DMS114 treated with DMSO at 0.1 percent for 48 hours (cell line): ENCODE measurements at regions not wholly inside any gene's neighbourhood (a gene's known extent, or its start where the extent isn't known, plus 50 kb on each side); places are given as distances from the start of the nearest gene placed in this dataset.
"Not testable (repeated sequence)": the region's sequence is repeated elsewhere in the genome, so short reads cannot be mapped to it uniquely, and the experiment has no call there.

Experiments used
- DNase-seq: peaks from one replicate; lab custom pipeline; 2025; ENCODE audit not compliant: unreplicated experiment; lab: John Stamatoyannopoulos, UW

DNA sequence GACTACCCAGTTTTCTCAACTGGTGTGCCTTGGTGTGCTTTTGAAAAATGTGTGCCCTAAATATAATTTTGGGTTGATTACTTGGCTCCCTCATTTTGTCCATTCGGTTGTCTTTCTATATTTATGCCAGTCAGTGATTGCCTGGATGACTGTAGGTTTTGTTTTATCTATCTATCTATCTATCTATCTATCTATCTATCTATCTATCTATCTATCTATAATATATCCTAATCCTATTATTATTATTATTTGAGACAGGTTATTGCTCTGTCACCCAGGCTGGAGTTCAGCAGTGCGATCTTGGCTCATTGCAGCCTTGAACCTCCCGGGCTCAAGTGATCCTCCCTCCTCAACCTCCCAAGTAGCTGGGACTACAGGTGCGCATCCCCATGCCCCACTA lies 111.4 kb upstream of the GRK3 start:
- DNase-seq: no peak

- no peak for DNase-seq
These were observed 110.9 kb upstream of the GRK3 start for GRCh38 chr22:25453557-25453956.

- DNase-seq: not testable (repeated sequence)
These were observed 108.0 kb upstream of the GRK3 start for GRCh38 chr22:25456300-25457043.

GRCh38 chr22:25458631-25459030 lies 105.8 kb upstream of the GRK3 start:
- DNase-seq: not testable (repeated sequence)

- DNase-seq: not testable (repeated sequence)
These were observed 103.8 kb upstream of the GRK3 start for GRCh38 chr22:25460682-25461081.

DNA sequence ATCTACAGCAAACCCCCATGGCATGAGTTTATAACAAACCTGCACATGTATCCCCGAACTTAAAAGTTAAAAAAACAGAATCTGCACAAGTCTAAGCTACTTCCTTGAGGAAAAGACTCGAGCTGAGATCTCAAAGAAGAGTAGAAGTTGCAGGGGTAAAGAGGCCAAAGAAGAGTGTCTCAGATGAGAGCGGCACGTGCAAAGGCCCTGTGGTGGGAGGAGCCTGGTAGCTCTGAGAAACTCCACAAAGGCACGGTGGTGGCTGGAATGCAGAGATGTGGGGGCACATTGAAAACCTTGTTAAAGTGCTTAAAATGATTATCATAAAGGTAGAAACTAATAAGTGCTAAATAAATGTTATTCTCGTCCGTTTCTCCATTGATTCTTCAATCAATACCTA lies 103.2 kb upstream of the GRK3 start:
- DNase-seq: no peak

DNA sequence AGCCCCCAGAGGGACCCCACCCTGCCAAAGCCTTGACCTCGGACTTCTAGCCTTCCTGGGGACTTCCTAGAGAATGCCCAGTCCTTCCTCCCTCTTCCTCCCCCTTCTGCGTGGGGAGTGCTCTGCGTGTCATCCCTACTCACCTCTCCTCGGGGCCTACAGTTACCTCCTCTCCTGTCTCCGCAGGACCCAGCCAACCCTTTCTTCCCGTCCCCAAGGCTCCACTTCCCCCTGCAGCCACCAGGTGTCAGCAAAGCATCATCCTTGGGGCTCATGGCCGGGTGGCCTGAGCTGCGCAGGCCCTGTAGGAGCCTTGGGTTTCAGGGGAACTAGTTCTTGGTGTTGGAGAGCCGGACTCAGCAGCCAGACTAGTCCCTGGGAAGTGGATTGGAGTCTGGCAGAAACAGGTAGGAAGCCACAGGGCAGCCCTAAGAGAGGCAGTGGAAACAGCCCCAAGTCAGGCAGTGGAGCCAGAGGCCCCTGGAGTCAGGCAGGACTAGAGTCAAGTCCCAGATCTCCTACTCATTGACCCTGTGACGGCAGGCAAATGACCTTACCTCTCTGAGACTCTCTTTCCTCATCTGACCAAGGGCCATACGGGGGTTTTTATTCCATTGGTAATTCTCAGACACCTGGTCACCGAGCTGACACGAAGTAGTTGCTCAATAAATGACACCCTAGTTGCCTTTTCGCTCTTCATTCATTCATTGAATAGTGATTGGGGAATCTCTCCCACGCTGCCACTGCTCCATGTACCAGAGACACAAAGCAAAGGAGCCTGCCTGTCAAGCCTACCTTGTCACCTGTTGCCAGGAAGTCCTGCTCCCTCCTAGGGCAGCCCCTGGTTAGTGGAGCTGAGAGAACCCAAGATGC lies 101.8 kb upstream of the GRK3 start:
- peak; percentile 50 for DNase-seq

- DNase-seq: not testable (repeated sequence)
These were observed 101.2 kb upstream of the GRK3 start for GRCh38 chr22:25463347-25463628.

DNA sequence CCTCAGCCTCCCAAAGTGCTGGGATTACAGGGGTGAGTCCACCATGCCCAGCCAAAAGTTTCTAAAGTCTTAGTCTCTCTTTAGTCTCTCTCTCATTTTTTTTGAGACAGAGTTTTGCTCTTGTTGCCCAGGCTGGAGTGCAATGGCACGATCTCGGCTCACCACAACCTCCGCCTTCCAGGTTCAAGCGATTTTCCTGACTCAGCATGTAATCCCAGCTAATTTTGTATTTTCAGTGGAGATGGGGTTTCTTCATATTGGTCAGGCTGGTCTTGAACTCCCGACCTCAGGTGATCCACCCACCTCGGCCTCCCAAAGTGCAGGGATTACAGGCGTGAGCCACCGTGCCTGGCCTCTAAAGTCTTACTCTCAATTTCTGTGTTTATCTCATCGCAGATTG lies 100.1 kb upstream of the GRK3 start:
- DNase-seq: not testable (repeated sequence)

DNA sequence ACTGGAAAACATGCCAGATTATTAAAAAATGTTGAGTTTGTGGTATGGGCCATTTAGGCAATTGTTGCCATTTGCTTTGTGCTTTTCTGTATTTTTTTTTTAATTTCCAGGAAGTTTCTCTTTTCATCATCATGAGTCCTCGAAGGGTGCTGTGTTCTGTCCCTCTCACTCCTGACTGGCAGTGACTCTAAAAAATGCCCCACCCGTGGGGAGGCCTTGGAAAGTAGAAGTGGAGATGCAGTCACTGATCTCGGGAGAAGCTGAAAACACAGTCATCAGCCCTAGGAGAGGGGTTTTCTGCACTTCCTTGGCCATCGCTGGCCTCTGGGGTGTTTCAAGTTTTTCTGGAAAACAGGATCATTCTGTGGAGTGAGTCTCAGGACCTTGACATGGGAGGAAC lies 98.5 kb upstream of the GRK3 start:
- no peak for DNase-seq

GRCh38 chr22:25472382-25472781 lies 92.1 kb upstream of the GRK3 start:
- DNase-seq: no peak

GRCh38 chr22:25475257-25476022 lies 89.0 kb upstream of the GRK3 start:
- no peak for DNase-seq

DNA sequence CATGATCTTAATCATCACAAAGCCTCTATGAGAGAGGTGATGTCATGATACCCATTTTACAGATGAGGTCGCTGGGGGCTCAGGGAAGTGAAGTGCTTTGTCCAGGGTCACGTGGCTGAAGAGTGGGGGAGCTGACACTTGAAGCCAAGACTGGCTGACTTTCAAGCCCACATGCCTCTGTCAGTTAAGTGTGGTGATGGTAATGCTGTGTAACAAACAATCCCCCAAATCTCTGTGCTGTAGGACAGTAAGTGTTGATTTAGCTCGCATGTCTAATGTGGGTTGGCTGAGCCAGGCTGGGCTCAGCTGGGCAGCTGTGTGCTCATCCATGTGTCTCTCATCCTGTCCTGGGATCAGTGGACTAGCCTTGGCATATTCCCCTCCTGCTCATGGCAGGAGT lies 87.1 kb upstream of the GRK3 start:
- DNase-seq: no peak

GRCh38 chr22:25478111-25478510 lies 86.4 kb upstream of the GRK3 start:
- no peak for DNase-seq

DNA sequence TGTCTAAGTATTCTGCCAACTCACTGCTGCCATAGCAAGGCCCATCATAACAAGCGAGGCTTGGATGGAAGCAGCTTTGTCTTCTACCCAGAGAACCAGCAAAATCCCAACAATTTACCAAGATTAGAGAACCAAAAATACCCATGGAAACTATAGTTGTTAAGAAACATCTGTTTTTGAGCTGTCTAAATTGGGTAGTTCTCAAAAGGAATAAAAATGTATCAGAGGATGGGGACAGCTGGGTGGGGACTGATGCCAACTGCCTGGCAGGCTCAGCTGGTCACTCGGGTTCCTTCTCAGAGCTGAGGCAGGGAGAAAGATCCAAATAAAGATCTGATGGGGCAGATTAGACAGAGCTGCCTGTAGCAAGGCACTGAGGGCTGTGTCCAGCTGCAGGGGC lies 85.9 kb upstream of the GRK3 start:
- no peak for DNase-seq

- not testable (repeated sequence) for DNase-seq
These were observed 83.6 kb upstream of the GRK3 start for GRCh38 chr22:25480868-25481267.

DNA sequence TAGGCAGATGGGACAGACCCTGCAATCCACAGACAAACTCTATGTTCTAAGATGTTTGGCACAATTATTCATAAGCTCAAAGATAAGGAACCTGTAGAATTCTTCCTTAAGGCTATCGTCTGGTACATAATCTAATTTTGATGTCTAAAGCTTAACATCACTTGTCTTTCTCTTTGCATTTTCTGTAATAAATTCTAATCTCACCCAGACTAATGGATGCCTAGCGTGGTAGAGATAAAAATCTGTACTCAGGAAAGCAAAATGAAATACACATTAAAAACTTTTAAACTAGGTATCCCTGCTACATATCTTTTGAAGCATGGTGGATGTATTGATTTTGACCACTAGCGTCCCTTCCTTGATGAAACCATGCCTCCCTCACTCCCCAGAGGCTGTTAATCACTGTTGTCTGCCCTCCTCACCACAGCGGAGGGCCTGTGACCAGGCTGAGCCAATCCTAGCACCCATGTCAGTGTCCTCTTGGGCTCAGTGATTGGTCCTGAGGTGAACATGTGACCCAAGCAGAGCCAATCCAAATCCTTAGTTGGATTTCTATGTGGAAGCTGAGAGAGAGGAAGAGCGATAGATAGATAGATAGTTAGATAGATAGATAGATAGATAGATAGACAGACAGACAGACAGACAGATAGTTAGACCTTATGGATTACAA lies 82.2 kb upstream of the GRK3 start:
- DNase-seq: no peak

DNA sequence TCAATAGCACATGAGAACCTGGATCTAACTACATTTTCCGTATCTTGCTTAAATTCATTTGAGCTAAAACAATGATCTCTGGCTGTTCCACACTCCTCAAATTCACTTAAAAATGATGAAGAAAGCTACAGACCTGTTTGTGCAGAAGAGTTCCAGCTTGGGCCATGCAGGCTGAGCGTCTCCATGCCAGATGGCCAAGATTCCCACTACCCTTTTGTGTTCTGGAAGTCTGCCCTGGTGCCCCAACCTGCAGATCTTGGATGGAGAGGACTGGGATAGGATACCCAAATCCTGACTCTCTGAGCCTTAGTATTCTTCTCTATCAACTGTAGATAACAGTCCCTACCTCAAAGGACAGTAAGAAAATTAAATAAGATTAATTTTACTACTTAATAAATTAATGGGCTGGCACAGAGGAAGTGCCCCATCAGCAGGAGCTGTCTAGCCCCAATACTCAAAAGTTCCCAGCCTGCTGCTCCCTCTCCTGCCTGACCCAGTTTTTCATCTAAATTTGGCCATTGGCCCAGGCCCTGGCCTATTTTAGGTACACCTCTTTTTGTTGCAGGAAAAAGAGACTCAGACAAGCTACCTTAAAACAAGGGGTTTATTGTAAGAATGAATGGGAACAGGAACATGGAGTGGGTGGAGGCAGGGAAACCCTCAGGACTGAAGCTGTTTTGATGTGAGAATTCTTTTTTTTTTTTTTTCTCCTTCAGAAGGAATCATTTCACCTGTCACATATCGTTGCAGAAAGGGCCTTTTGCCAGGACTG lies 81.4 kb upstream of the GRK3 start:
- no peak for DNase-seq

- DNase-seq: no peak
These were observed 80.5 kb upstream of the GRK3 start for GRCh38 chr22:25483931-25484330.

DNA sequence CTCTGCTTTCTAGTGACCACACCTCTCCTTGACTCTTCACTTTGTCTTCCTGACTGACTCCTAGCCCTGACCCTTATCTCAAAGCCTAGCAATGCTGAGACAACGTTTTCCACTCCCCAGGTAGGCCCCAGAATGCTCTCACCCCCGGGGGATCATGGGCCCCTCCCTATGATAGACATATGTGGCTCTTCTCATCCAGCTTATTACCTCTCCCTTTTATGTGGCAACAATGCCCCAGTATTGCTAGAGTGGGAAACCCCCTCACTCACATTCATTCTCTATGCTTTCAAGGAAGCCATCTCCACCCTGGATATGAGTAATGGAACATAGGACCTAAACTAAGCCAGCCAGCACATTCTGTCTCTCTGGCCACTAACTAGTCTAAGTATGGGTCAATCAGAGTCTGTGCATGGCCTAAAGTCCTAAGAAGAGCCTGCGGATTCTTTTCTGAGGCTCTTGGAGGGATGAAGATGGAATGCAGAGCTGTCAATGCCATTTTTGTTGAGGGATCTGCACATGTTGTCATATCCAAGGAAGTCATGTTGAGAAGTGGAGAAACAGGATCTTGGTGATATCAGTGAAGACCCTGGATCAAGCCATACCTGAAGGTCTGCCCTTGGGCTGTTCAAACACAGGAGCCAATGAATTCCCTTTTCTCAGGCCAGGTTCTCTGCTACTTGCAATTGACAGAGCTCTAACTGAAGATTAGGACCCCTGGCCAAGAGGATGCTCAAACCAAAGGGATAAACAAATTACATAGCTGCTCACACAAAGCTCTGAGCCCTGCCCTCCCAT lies 79.8 kb upstream of the GRK3 start:
- DNase-seq: no peak
